ENCODE measurements at regions not wholly inside any gene's neighbourhood (a gene's known extent, or its start where the extent isn't known, plus 50 kb on each side); places are given as distances from the start of the nearest gene placed in this dataset.

DNA sequence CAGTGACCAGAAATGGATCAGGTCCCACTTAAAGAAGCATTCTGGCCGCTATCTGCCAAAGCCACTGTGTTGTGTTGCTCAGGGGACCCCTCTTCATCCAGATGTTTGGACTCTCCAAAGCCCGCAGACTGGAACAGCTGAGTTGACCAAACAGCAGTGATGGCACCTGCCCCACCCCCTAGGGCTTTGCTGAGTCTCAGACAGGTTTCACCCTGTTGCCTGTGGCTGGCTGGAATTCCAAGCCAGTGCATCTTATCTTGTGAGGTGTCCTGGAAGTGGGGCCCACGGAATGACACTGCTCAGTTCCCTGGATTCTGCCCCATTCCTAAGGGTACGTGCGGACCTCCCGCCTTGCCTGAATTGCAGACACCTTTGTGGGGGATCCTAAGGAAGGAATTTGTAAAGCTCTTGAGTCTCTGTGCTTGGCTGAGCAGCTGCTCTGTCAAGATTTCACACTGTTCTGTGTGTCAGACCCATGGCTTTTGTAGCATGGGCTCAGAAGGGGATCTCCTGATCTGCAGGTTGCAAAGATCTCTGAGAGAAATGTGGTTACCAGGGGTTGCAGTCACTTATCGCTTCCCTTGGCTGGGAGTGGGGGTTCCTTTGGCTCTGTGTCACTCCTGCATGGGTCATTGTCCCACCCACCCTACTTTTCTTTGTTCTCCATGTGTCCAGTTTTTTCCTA lies 1707.9 kb upstream of the PCDH10 start:
- TF ChIP-seq, protein P1, sequence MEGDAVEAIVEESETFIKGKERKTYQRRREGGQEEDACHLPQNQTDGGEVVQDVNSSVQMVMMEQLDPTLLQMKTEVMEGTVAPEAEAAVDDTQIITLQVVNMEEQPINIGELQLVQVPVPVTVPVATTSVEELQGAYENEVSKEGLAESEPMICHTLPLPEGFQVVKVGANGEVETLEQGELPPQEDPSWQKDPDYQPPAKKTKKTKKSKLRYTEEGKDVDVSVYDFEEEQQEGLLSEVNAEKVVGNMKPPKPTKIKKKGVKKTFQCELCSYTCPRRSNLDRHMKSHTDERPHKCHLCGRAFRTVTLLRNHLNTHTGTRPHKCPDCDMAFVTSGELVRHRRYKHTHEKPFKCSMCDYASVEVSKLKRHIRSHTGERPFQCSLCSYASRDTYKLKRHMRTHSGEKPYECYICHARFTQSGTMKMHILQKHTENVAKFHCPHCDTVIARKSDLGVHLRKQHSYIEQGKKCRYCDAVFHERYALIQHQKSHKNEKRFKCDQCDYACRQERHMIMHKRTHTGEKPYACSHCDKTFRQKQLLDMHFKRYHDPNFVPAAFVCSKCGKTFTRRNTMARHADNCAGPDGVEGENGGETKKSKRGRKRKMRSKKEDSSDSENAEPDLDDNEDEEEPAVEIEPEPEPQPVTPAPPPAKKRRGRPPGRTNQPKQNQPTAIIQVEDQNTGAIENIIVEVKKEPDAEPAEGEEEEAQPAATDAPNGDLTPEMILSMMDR (IDR thresholded peaks at IDR 0.05; ENCODE audit: unreplicated experiment): no peak
- Mint-ChIP-seq H3K9me3 (peaks cover 32% of the 10 kb centered on the region), H3K4me3 (no peak overlapping the region), H3K27ac (no peak overlapping the region), H3K27me3 (ENCODE audit: low read depth) (no peaks in the 10 kb centered on the region), H3K36me3 (no peaks in the 10 kb centered on the region), H3K4me1 (no peaks in the 10 kb centered on the region)
- DNase-seq (ENCODE audit: low spot score in 2 of 2, unreplicated experiment in 2 of 2): no peak

DNA sequence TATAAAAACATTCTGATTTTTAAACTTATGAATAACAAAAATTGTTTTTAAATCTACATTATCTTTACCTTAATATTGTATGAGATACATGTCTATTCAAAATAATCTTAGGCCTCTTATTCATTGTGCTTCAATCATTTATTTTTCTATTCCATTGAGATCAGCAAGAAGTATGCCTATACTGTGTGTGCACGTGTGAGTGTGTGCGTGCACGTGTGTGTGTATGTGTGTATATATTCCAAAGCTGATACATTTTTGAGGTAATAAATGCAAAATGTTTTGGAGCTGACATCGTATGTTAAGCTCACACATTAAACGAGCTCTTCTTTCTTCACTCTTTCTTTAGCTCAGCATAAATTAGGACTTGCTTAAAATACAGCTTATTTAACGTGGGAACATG lies 1701.2 kb upstream of the PCDH10 start:
- Mint-ChIP-seq H3K4me1 (no peaks in the 10 kb centered on the region), H3K4me3 (no peak overlapping the region), H3K27me3 (ENCODE audit: low read depth) (no peaks in the 10 kb centered on the region), H3K36me3 (no peaks in the 10 kb centered on the region), H3K9me3 (no peaks in the 10 kb centered on the region), H3K27ac (no peak overlapping the region)
- TF ChIP-seq, protein P1 (IDR thresholded peaks at IDR 0.05; ENCODE audit: unreplicated experiment): no peak
- DNase-seq (ENCODE audit: low spot score in 2 of 2, unreplicated experiment in 2 of 2): no peak

DNA sequence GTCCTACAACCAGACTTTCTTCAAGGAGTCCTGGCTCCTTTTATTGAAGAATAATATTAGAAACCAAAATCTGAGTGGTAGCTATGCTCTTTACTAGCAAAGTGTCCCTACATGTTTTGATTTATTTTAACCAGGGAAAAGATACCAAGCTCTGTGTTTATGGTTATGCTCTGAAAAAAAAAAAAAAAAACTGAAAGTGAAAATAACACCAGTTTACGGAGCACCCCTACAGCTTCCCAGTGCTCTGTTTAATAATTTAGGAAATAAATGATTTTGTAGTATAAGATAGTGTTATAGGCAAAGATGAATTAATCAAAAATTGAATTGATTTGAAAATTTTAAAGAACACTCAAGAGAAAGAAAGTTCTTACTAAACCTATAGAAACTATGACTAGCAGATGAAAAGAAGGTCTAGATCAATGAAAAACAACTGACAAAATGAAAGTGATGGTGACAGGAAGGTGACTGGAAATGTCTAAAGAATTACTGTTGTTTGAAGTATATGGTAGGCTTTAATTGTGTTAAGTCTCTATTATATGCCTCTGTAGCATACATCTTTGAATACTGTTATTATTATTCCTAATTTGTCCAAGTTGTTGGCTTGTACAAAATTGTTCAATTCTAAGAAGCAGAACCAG lies 1698.4 kb upstream of the PCDH10 start:
- H3K27me3 Mint-ChIP-seq (ENCODE audit: low read depth): no peaks in the 10 kb centered on the region
- no peaks in the 10 kb centered on the region for H3K4me1 Mint-ChIP-seq
- H3K4me3 Mint-ChIP-seq: no peak overlapping the region

DNA sequence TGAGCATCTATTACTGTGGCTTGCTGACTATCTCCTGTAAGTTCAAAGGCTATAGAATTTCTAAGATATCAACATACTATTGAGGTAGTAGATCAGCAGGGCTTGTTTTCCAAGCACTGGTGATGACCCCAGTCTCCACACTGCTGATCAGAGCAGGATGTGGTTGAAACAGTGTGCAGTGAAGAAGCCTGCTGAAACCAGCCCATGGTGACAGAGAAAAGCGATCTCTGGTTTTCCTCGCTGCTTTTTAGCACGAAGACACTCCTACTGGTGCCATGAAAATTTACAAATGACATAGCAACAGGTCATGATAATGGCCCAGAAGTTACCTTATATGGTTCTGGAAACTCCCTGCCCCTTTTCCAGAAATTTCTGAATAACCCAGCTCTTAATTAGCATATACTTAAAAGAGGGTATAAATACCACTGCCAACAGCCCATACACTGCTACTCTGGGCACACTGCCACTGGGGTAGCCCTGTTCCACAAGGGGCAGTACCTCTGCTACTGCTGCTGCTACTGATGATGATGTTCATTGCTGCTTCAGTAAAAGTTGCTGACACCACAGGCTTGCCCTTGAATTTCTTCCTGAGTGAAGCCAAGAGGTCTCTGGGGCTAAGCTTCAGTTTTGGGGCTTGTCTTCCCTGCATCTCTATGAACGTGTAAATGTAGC lies 1689.5 kb upstream of the PCDH10 start:
- Mint-ChIP-seq H3K9me3 (peaks cover 13% of the 10 kb centered on the region), H3K27me3 (ENCODE audit: low read depth) (no peaks in the 10 kb centered on the region), H3K36me3 (peaks cover 9% of the 10 kb centered on the region), H3K4me1 (no peaks in the 10 kb centered on the region), H3K27ac (no peak overlapping the region), H3K4me3 (no peak overlapping the region)
- TF ChIP-seq, protein P1 (IDR thresholded peaks at IDR 0.05; ENCODE audit: unreplicated experiment): no peak
- no peak for DNase-seq (ENCODE audit: low spot score in 2 of 2, unreplicated experiment in 2 of 2)

More for the DNA sequence above, 1698.4 kb upstream of the PCDH10 start:
- no peak overlapping the region for H3K27ac Mint-ChIP-seq
- no peak for DNase-seq (ENCODE audit: low spot score in 2 of 2, unreplicated experiment in 2 of 2)
- TF ChIP-seq, protein P1 (IDR thresholded peaks at IDR 0.05; ENCODE audit: unreplicated experiment): no peak
- peaks cover 7% of the 10 kb centered on the region for H3K36me3 Mint-ChIP-seq
- H3K9me3 Mint-ChIP-seq: peaks cover 6% of the 10 kb centered on the region

DNA sequence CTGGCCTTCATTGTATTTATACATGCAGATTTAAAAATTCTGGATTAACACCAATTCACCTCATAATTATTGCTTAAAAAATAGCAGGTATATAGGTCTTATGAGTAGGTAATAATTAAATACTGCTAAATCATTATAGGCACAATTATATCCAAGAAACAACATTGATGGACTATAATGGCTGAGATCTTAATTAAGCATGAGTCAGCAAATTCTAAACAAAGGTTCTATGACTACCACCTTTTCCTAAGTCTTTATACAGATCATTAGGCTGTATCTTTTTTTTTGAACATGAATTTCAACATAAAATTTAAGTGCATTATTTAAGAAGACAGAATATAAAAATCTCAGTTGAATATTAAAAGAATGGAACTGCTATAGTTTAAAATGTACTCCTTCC lies 1678.7 kb upstream of the PCDH10 start:
- Mint-ChIP-seq H3K36me3 (no peaks in the 10 kb centered on the region), H3K27me3 (ENCODE audit: low read depth) (no peaks in the 10 kb centered on the region), H3K9me3 (peaks cover 22% of the 10 kb centered on the region), H3K27ac (no peak overlapping the region), H3K4me3 (no peak overlapping the region), H3K4me1 (no peaks in the 10 kb centered on the region)
- no peak for DNase-seq (ENCODE audit: low spot score in 2 of 2, unreplicated experiment in 2 of 2)
- TF ChIP-seq, protein P1 (IDR thresholded peaks at IDR 0.05; ENCODE audit: unreplicated experiment): no peak
